A673 (cell line): ENCODE measurements at regions not wholly inside any gene's neighbourhood (a gene's known extent, or its start where the extent isn't known, plus 50 kb on each side); places are given as distances from the start of the nearest gene placed in this dataset.

ENCODE experiments used
- BruUV-seq: library from RNA; stranded (reverse); fragments of 400-500 nt; replicated peaks from 2 replicates; lab custom pipeline; 2021; lab: Mats Ljungman, UMichigan
- CTCF ChIA-PET: fragments of 300-600 bp; sonication (Branson Sonifier 250); formaldehyde crosslinking; loops from one replicate; lab custom pipeline; 2022; ENCODE audit warnings: antibody characterized with exemption; lab: Charles Lee
- POLR2A ChIA-PET: fragments of 300-600 bp; sonication (Branson Sonifier 250); formaldehyde crosslinking; loops from one replicate; lab custom pipeline; 2022; ENCODE audit warnings: antibody characterized with exemption; ENCODE audit not compliant: low non-redundant PET; lab: Charles Lee
- DNase-seq: peaks from one replicate; pipeline ENCODE4 v3.0.0-alpha.2; 2015; ENCODE audit warnings: low spot score
- H3K27ac ChIP-seq: fragments of 200-600 bp; sonication (generic); 2 replicates; pipeline ENCODE4 v1.5.1; 2016; ENCODE audit warnings: mixed run types, low read depth, mild to moderate bottlenecking, mixed read lengths, antibody characterized with exemption, low read length; ENCODE audit not compliant: poor library complexity, severe bottlenecking
- H3K27me3 ChIP-seq: fragments of 200-600 bp; sonication (generic); replicated peaks from 2 replicates; pipeline ENCODE4 v1.6.1; 2017; ENCODE audit warnings: mixed run types, low read depth, mild to moderate bottlenecking, mixed read lengths, antibody characterized with exemption, low read length; ENCODE audit not compliant: insufficient read depth, poor library complexity
- H3K36me3 ChIP-seq: fragments of 200-600 bp; sonication (generic); 2 replicates; pipeline ENCODE4 v1.6.1; 2016; ENCODE audit warnings: mixed run types, mild to moderate bottlenecking, mixed read lengths, antibody characterized with exemption, low read length; ENCODE audit not compliant: insufficient read depth, poor library complexity, severe bottlenecking
- H3K4me1 ChIP-seq: fragments of 200-600 bp; sonication (generic); 2 replicates; pipeline ENCODE4 v1.6.1; 2017; ENCODE audit warnings: mixed run types, mild to moderate bottlenecking, mixed read lengths, antibody characterized with exemption, low read length; ENCODE audit not compliant: insufficient read depth, poor library complexity, severe bottlenecking
- H3K4me3 ChIP-seq: fragments of 200-600 bp; sonication (generic); 2 replicates; pipeline ENCODE4 v1.5.1; 2016; ENCODE audit warnings: low read depth, mixed run types, mild to moderate bottlenecking, mixed read lengths, low read length; ENCODE audit not compliant: poor library complexity, severe bottlenecking
- H3K9me3 ChIP-seq: fragments of 200-600 bp; sonication (generic); 2 replicates; pipeline ENCODE4 v1.6.1; 2016; ENCODE audit warnings: mixed run types, low read depth, mild to moderate bottlenecking, mixed read lengths, antibody characterized with exemption, low read length; ENCODE audit not compliant: poor library complexity, severe bottlenecking
- CTCF ChIP-seq: fragments of 300-800, 200-600 bp; sonication (generic); conservative IDR thresholded peaks from 2 replicates; pipeline ENCODE4 v1.5.1; 2017; ENCODE audit warnings: low read depth, mild to moderate bottlenecking, antibody characterized with exemption, low read length, moderate library complexity, mixed read lengths
- EZH2 ChIP-seq: fragments of 200-600 bp; sonication (generic); IDR thresholded peaks from 2 replicates; pipeline ENCODE4 v1.6.1; 2017; ENCODE audit warnings: borderline replicate concordance, low read depth, mild to moderate bottlenecking, mixed read lengths, antibody characterized with exemption, low read length; ENCODE audit not compliant: poor library complexity, severe bottlenecking
- intact Hi-C: fragments of 100-400 bp; cut with micrococcal nuclease; formaldehyde crosslinking; loops from one replicate; pipeline ENCODE4 v1.10.0; 2022; ENCODE audit not compliant: unreplicated experiment

GRCh38 chr2:220192994-220193753, 565.7 kb downstream of the SLC4A3 start:
- H3K4me1 ChIP-seq: peaks cover 8% of the 10 kb centered on the region
- no peaks in the 10 kb centered on the region for H3K36me3 ChIP-seq
- DNase-seq: no peak
- ChIA-PET CTCF (no interaction called here), POLR2A (no interaction called here)
- no TSS peak for BruUV-seq
- intact Hi-C loops: no loop called here
- TF ChIP-seq EZH2 (no peak), CTCF (no peak)
- H3K4me3 ChIP-seq: no peak overlapping the region
- no peak overlapping the region for H3K27ac ChIP-seq
- no peaks in the 10 kb centered on the region for H3K27me3 ChIP-seq
- H3K9me3 ChIP-seq: peaks cover 17% of the 10 kb centered on the region

- peaks cover 17% of the 10 kb centered on the region for H3K9me3 ChIP-seq
- H3K4me1 ChIP-seq: peaks cover 16% of the 10 kb centered on the region
- H3K4me3 ChIP-seq: no peak overlapping the region
- no TSS peak for BruUV-seq
- no peaks in the 10 kb centered on the region for H3K27me3 ChIP-seq
- H3K36me3 ChIP-seq: no peaks in the 10 kb centered on the region
- TF ChIP-seq EZH2 (no peak), CTCF (no peak)
- no peak for DNase-seq
- intact Hi-C loops: no loop called here
- ChIA-PET POLR2A (no interaction called here), CTCF (no interaction called here)
- no peak overlapping the region for H3K27ac ChIP-seq
These were observed 567.5 kb downstream of the SLC4A3 start for GRCh38 chr2:220194630-220195584.

- DNase-seq: peak; percentile 83
- Histone ChIP-seq H3K27ac (no peak overlapping the region), H3K36me3 (no peaks in the 10 kb centered on the region), H3K4me3 (no peak overlapping the region), H3K9me3 (peaks cover 3% of the 10 kb centered on the region), H3K4me1 (peaks cover 16% of the 10 kb centered on the region), H3K27me3 (no peaks in the 10 kb centered on the region)
- ChIA-PET CTCF (no interaction called here), POLR2A (no interaction called here)
- BruUV-seq: no TSS peak
- TF ChIP-seq CTCF: no peak
- TF ChIP-seq EZH2: no peak
- intact Hi-C loops: no loop called here
These were observed 571.5 kb downstream of the SLC4A3 start for GRCh38 chr2:220198896-220199295.
